HepG2 (cell line): ENCODE measurements at regions not wholly inside any gene's neighbourhood (a gene's known extent, or its start where the extent isn't known, plus 50 kb on each side); places are given as distances from the start of the nearest gene placed in this dataset.

ENCODE experiments used
- BCL3 ChIP-seq: sonication (generic); formaldehyde crosslinking; IDR thresholded peaks from 2 replicates; pipeline ENCODE4 v1.5.1; 2020; ENCODE audit warnings: mild to moderate bottlenecking, missing genetic modification reagents, moderate library complexity
- BCL6 ChIP-seq: IDR thresholded peaks from 2 replicates; pipeline ENCODE4 v1.6.1; 2016; ENCODE audit warnings: missing genetic modification reagents, missing compliant biosample characterization
- BRCA1 ChIP-seq: sonication (generic); formaldehyde crosslinking; IDR thresholded peaks from 2 replicates; pipeline ENCODE4 v1.4.0; 2020; ENCODE audit warnings: missing genetic modification reagents
- ETV6 ChIP-seq: sonication (generic); formaldehyde crosslinking; conservative IDR thresholded peaks from 2 replicates; pipeline ENCODE4 v1.4.0; 2020; ENCODE audit warnings: missing genetic modification reagents
- GATAD1 ChIP-seq: IDR thresholded peaks from 2 replicates; pipeline ENCODE4 v1.6.1; 2016; ENCODE audit warnings: missing genetic modification reagents, missing compliant biosample characterization
- GPN1 ChIP-seq: sonication (generic); formaldehyde crosslinking; IDR thresholded peaks from 2 replicates; pipeline ENCODE4 v1.5.1; 2020; ENCODE audit warnings: missing genetic modification reagents, borderline replicate concordance
- HNRNPUL1 ChIP-seq: fragments of 200-400 bp; formaldehyde crosslinking; IDR thresholded peaks from 2 replicates; pipeline ENCODE4 v1.6.1; 2017; ENCODE audit warnings: low read depth, mild to moderate bottlenecking, low read length, moderate library complexity
- IKZF1 ChIP-seq: fragments of 450-650 bp; IDR thresholded peaks from 2 replicates; pipeline ENCODE4 v1.7.1; 2016
- LCORL ChIP-seq, 2 experiments: fragments of 450-650 bp in 1 of 2; sonication (generic) in 1 of 2; formaldehyde crosslinking in 1 of 2; IDR thresholded peaks; 2 replicates each; pipeline versions ENCODE4 v1.5.0 to v1.6.1; 2017 to 2020; ENCODE audit warnings: antibody characterized with exemption in 1 of 2, missing genetic modification reagents in 1 of 2
- PCBP2 ChIP-seq: fragments of 200-400 bp; formaldehyde crosslinking; optimal IDR thresholded peaks from 2 replicates; pipeline ENCODE3; 2018; ENCODE audit warnings: low read length, low read depth; ENCODE audit not compliant: poor library complexity, severe bottlenecking
- SP2 ChIP-seq: sonication (generic); formaldehyde crosslinking; IDR thresholded peaks from 2 replicates; pipeline ENCODE4 v1.5.1; 2020; ENCODE audit warnings: mild to moderate bottlenecking, missing genetic modification reagents
- ZBTB4 ChIP-seq: sonication (generic); formaldehyde crosslinking; IDR thresholded peaks from 2 replicates; pipeline ENCODE4 v1.4.0; 2020; ENCODE audit warnings: missing genetic modification reagents, mild to moderate bottlenecking, borderline replicate concordance
- ZNF136 ChIP-seq: sonication (generic); formaldehyde crosslinking; IDR thresholded peaks from 2 replicates; pipeline ENCODE4 v1.8.1; 2022; ENCODE audit warnings: low read depth, mild to moderate bottlenecking, moderate library complexity, missing genetic modification reagents
- ZNF205 ChIP-seq: IDR thresholded peaks from 2 replicates; pipeline ENCODE4 v1.6.1; 2018; ENCODE audit warnings: missing biosample characterization, missing genetic modification reagents
- ZNF552 ChIP-seq: sonication (generic); formaldehyde crosslinking; IDR thresholded peaks from 2 replicates; pipeline ENCODE4 v1.9.0; 2022; ENCODE audit warnings: missing genetic modification reagents, mild to moderate bottlenecking, borderline replicate concordance
- ZNF761 ChIP-seq: sonication (generic); formaldehyde crosslinking; conservative IDR thresholded peaks from 2 replicates; pipeline ENCODE4 v1.4.0; 2020; ENCODE audit warnings: mild to moderate bottlenecking, missing genetic modification reagents
- ZNF782 ChIP-seq: sonication (generic); formaldehyde crosslinking; IDR thresholded peaks from 2 replicates; pipeline ENCODE4 v1.4.0; 2020; ENCODE audit warnings: missing genetic modification reagents, mild to moderate bottlenecking, borderline replicate concordance
- TF ChIP-seq, protein P1 (sequence below): sonication (generic); formaldehyde crosslinking; conservative IDR thresholded peaks from 2 replicates; pipeline ENCODE4 v1.8.0; 2022; ENCODE audit warnings: mild to moderate bottlenecking, moderate library complexity, missing genetic modification reagents
- TF ChIP-seq, protein P2 (sequence below): sonication (generic); formaldehyde crosslinking; conservative IDR thresholded peaks from 2 replicates; pipeline ENCODE4 v1.8.0; 2022; ENCODE audit warnings: missing genetic modification reagents

GRCh38 chr7:67302113-67303039 lies 305.7 kb downstream of the TYW1 start (continued):
- TF ChIP-seq ZBTB4: peak; percentile 64; the same call in 1 of the 2 replicates
- 0 out of 2 replicates have a peak, but pooled peaks have one; percentile 56 for TF ChIP-seq ZNF205 (CRISPR knock-in tag)
- no peak for TF ChIP-seq LCORL (IDR thresholded peaks at IDR 0.05)
- TF ChIP-seq LCORL (CRISPR knock-in tag; IDR thresholded peaks at IDR 0.05): peak; percentile 62
- TF ChIP-seq SP2: peak; percentile 78
- no peak for TF ChIP-seq IKZF1
- TF ChIP-seq GATAD1 (CRISPR knock-in tag): peak; percentile 87
- 0 out of 2 replicates have a peak, but pooled peaks have one; percentile 46 for TF ChIP-seq BRCA1 (CRISPR knock-in tag)
- TF ChIP-seq PCBP2: no peak
- no peak for TF ChIP-seq ZNF136 (CRISPR knock-in tag)
- TF ChIP-seq ZNF761 (CRISPR knock-in tag): 0 out of 2 replicates have a peak, but pooled peaks have one; percentile 46
- TF ChIP-seq ETV6 (CRISPR knock-in tag): no peak
- TF ChIP-seq ZNF782: no peak
- TF ChIP-seq BCL3 (CRISPR knock-in tag): peak; percentile 60; the same call in 1 of the 2 replicates
- TF ChIP-seq, protein P1, sequence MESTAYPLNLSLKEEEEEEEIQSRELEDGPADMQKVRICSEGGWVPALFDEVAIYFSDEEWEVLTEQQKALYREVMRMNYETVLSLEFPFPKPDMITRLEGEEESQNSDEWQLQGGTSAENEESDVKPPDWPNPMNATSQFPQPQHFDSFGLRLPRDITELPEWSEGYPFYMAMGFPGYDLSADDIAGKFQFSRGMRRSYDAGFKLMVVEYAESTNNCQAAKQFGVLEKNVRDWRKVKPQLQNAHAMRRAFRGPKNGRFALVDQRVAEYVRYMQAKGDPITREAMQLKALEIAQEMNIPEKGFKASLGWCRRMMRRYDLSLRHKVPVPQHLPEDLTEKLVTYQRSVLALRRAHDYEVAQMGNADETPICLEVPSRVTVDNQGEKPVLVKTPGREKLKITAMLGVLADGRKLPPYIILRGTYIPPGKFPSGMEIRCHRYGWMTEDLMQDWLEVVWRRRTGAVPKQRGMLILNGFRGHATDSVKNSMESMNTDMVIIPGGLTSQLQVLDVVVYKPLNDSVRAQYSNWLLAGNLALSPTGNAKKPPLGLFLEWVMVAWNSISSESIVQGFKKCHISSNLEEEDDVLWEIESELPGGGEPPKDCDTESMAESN (CRISPR knock-in tag): peak; percentile 80; the same call in 1 of the 2 replicates
- no peak for TF ChIP-seq GPN1 (CRISPR knock-in tag)
- TF ChIP-seq HNRNPUL1: no peak
- TF ChIP-seq, protein P2, sequence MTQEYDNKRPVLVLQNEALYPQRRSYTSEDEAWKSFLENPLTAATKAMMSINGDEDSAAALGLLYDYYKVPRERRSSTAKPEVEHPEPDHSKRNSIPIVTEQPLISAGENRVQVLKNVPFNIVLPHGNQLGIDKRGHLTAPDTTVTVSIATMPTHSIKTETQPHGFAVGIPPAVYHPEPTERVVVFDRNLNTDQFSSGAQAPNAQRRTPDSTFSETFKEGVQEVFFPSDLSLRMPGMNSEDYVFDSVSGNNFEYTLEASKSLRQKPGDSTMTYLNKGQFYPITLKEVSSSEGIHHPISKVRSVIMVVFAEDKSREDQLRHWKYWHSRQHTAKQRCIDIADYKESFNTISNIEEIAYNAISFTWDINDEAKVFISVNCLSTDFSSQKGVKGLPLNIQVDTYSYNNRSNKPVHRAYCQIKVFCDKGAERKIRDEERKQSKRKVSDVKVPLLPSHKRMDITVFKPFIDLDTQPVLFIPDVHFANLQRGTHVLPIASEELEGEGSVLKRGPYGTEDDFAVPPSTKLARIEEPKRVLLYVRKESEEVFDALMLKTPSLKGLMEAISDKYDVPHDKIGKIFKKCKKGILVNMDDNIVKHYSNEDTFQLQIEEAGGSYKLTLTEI (CRISPR knock-in tag): no peak
- 0 out of 2 replicates have a peak, but pooled peaks have one; percentile 33 for TF ChIP-seq ZNF552 (CRISPR knock-in tag)
- no peak for TF ChIP-seq BCL6 (CRISPR knock-in tag)
